Loucy (cell line): ENCODE measurements at regions not wholly inside any gene's neighbourhood (a gene's known extent, or its start where the extent isn't known, plus 50 kb on each side); places are given as distances from the start of the nearest gene placed in this dataset.

ENCODE experiments used
- H2AFZ ChIP-seq: fragments of 200-600 bp; sonication (generic); 2 replicates; pipeline ENCODE4 v1.6.0; 2016; ENCODE audit warnings: antibody characterized with exemption, mild to moderate bottlenecking, low read length, moderate library complexity
- H3F3A ChIP-seq: fragments of 200-600 bp; 2 replicates; pipeline ENCODE4 v1.6.0; 2016; ENCODE audit warnings: antibody characterized with exemption, low read depth, mild to moderate bottlenecking
- H3K27me3 ChIP-seq: fragments of 200-600 bp; sonication (generic); 2 replicates; pipeline ENCODE4 v1.6.1; 2014; ENCODE audit warnings: low read length, mild to moderate bottlenecking; ENCODE audit not compliant: insufficient read depth, poor library complexity, severe bottlenecking
- H3K36me3 ChIP-seq: fragments of 200-600 bp; sonication (generic); 2 replicates; pipeline ENCODE4 v1.6.1; 2016; ENCODE audit warnings: low read length; ENCODE audit not compliant: insufficient read depth
- H3K4me1 ChIP-seq: fragments of 200-600 bp; sonication (generic); 2 replicates; pipeline ENCODE4 v1.5.1; 2014; ENCODE audit warnings: low read length, mild to moderate bottlenecking; ENCODE audit not compliant: insufficient read depth, poor library complexity, severe bottlenecking
- H3K4me2 ChIP-seq: fragments of 200-600 bp; sonication (generic); 2 replicates; pipeline ENCODE4 v1.6.0; 2014; ENCODE audit warnings: antibody characterized with exemption, low read length, low read depth, mild to moderate bottlenecking; ENCODE audit not compliant: poor library complexity, severe bottlenecking
- H3K4me3 ChIP-seq: fragments of 200-600 bp; sonication (generic); 2 replicates; pipeline ENCODE4 v1.5.1; 2014; ENCODE audit warnings: low read length, mild to moderate bottlenecking, mixed read lengths; ENCODE audit not compliant: poor library complexity, severe bottlenecking
- H3K79me2 ChIP-seq: fragments of 200-600 bp; sonication (generic); 2 replicates; pipeline ENCODE4 v1.6.1; 2014; ENCODE audit warnings: low read length; ENCODE audit not compliant: insufficient read depth
- H3K9ac ChIP-seq: fragments of 200-600 bp; sonication (generic); 2 replicates; pipeline ENCODE4 v1.6.0; 2014; ENCODE audit warnings: mild to moderate bottlenecking, low read depth, low read length, moderate library complexity; ENCODE audit not compliant: poor library complexity, severe bottlenecking
- H3K9me2 ChIP-seq: fragments of 200-600 bp; sonication (generic); replicated peaks from 2 replicates; pipeline ENCODE4 v1.6.1; 2016; ENCODE audit warnings: low read depth, low read length, mixed read lengths
- H3K9me3 ChIP-seq: fragments of 200-600 bp; sonication (generic); 2 replicates; pipeline ENCODE4 v1.6.1; 2014; ENCODE audit warnings: mild to moderate bottlenecking, antibody characterized with exemption, low read length, low read depth; ENCODE audit not compliant: insufficient read depth
- H4K20me1 ChIP-seq: fragments of 200-600 bp; sonication (generic); 2 replicates; pipeline ENCODE4 v1.6.0; 2014; ENCODE audit warnings: antibody characterized with exemption, low read length, mild to moderate bottlenecking; ENCODE audit not compliant: insufficient read depth, poor library complexity, severe bottlenecking
- CTCF ChIP-seq: fragments of 200-600 bp; sonication (generic); conservative IDR thresholded peaks from 2 replicates; pipeline ENCODE4 v1.5.1; 2014; ENCODE audit warnings: mild to moderate bottlenecking, antibody characterized with exemption, low read length
- EZH2phosphoT487 ChIP-seq: fragments of 200-600 bp; IDR thresholded peaks from 2 replicates; pipeline ENCODE4 v1.6.1; 2018; ENCODE audit warnings: antibody characterized with exemption, mild to moderate bottlenecking, moderate library complexity, borderline replicate concordance

DNA sequence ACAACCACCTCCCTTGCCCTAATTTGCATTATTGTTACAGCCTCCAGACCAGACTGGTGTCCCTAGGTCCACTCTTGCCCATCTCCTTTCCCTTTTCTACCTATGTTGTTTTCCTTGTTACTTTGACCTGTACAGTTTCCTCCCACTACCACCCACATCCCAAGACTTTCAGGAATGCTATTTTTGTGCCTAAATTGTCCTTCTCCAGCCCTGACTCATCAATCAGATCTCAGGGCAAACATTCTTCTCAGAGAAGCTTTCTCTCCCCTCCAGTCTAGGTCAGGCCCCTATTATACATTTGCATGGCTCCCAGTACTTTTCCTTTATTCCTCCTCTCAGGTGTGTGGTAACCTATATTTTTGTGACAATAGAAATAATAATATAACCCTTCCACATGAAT is 241.5 kb downstream of the IGSF11 start:
- H3K4me2 ChIP-seq = no peak overlapping the region
- H2AFZ ChIP-seq = no peak overlapping the region
- no peaks in the 10 kb centered on the region for H3K4me1 ChIP-seq
- no peaks in the 10 kb centered on the region for H3K9me3 ChIP-seq
- no peak overlapping the region for H3K4me3 ChIP-seq
- H3K79me2 ChIP-seq = no peaks in the 10 kb centered on the region
- H3K27me3 ChIP-seq = no peaks in the 10 kb centered on the region
- H3K9ac ChIP-seq = no peak overlapping the region
- H3F3A ChIP-seq = no peaks in the 10 kb centered on the region
- no peaks in the 10 kb centered on the region for H3K36me3 ChIP-seq
- no peaks in the 10 kb centered on the region for H3K9me2 ChIP-seq
- TF ChIP-seq EZH2phosphoT487 (no peak), CTCF (no peak)
- no peaks in the 10 kb centered on the region for H4K20me1 ChIP-seq

DNA sequence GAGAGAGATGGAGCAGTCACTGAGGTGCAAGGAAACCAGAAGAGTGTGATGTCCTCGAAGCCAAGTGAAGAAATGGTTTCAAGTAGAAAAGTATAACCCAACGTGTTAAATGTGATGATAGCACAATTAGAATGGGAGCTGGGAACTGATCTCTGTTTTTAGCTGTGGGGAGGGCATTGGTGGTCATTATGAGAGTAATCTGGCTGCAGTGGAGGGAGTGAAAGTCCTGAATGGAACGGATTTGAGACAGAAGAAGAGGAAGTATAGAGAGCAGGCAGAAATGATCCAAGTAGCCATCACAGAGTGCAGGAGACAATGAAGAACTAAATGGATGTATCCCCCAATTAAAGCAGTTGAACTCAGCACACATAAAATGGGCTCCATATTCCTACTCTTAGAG is 235.3 kb downstream of the IGSF11 start:
- TF ChIP-seq EZH2phosphoT487 (no peak), CTCF (no peak)
- no peaks in the 10 kb centered on the region for H3K4me1 ChIP-seq
- H3K4me2 ChIP-seq = no peak overlapping the region
- H3K27me3 ChIP-seq = no peaks in the 10 kb centered on the region
- no peak overlapping the region for H3K9ac ChIP-seq
- H2AFZ ChIP-seq = no peak overlapping the region
- H3K4me3 ChIP-seq = no peak overlapping the region
- no peaks in the 10 kb centered on the region for H3F3A ChIP-seq
- no peaks in the 10 kb centered on the region for H3K9me3 ChIP-seq
- no peaks in the 10 kb centered on the region for H3K36me3 ChIP-seq
- H3K9me2 ChIP-seq = no peaks in the 10 kb centered on the region
- H4K20me1 ChIP-seq = no peaks in the 10 kb centered on the region
- H3K79me2 ChIP-seq = no peaks in the 10 kb centered on the region

DNA sequence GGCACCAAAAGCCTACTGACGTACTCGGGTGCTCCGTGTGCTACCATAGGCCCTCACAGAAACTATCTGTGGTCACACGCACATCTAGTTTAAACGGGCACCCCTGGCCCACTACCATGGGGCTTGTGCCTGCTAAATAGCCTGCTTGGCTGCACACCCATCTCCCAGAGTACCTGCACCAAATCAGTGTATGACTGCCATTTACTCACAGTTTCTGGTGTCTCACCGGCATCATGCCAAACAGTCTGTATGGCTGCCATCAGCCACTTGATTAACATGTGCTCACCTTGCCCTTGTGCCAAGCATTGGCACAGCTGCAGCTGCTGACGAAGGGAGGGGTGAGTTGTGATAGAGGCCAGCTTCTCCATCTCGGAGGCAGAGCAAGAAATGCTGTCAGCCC is 232.7 kb downstream of the IGSF11 start:
- Histone ChIP-seq H3K9ac (no peak overlapping the region), H3K9me3 (no peaks in the 10 kb centered on the region), H3K4me1 (no peaks in the 10 kb centered on the region), H3K4me3 (no peak overlapping the region), H2AFZ (no peak overlapping the region), H3K4me2 (no peak overlapping the region), H3K79me2 (no peaks in the 10 kb centered on the region), H4K20me1 (no peaks in the 10 kb centered on the region), H3K27me3 (no peaks in the 10 kb centered on the region), H3F3A (no peaks in the 10 kb centered on the region), H3K36me3 (no peaks in the 10 kb centered on the region), H3K9me2 (no peaks in the 10 kb centered on the region)
- TF ChIP-seq EZH2phosphoT487 = no peak
- TF ChIP-seq CTCF = no peak
